Upper lobe of right lung (tissue), 1 donor: ENCODE measurements at regions not wholly inside any gene's neighbourhood (a gene's known extent, or its start where the extent isn't known, plus 50 kb on each side); places are given as distances from the start of the nearest gene placed in this dataset.
"Not testable (repeated sequence)": the region's sequence is repeated elsewhere in the genome, so short reads cannot be mapped to it uniquely, and the experiment has no call there.

Experiments
- ATAC-seq: fragments of 200-7000 bp; cut with Tn5 transposase; one replicate; pipeline ENCODE4 v1.9.1; 2020; ENCODE audit warnings: mild to moderate bottlenecking, moderate library complexity
- DNase-seq: peaks from one replicate; pipeline ENCODE4 v3.0.0-alpha.2; 2020
- H3K27ac ChIP-seq: fragments of 200-600 bp; one replicate; pipeline ENCODE4 v1.8.0; 2022
- H3K27me3 ChIP-seq: fragments of 200-600 bp; one replicate; pipeline ENCODE4 v1.8.0; 2022; ENCODE audit warnings: mild to moderate bottlenecking
- H3K36me3 ChIP-seq: fragments of 200-600 bp; one replicate; pipeline ENCODE4 v1.8.0; 2022
- H3K4me1 ChIP-seq: fragments of 200-600 bp; one replicate; pipeline ENCODE4 v1.8.0; 2022
- H3K4me3 ChIP-seq: fragments of 200-600 bp; one replicate; pipeline ENCODE4 v1.8.0; 2022; ENCODE audit warnings: mild to moderate bottlenecking
- H3K9me3 ChIP-seq: fragments of 200-600 bp; one replicate; pipeline ENCODE4 v1.8.0; 2022
- CTCF ChIP-seq: fragments of 200-600 bp; IDR thresholded peaks from one replicate; pipeline ENCODE4 v1.8.0; 2022; ENCODE audit warnings: antibody characterized with exemption
- intact Hi-C: fragments of 100-400 bp; cut with DNase I; formaldehyde crosslinking; loops from one replicate; pipeline ENCODE4 v1.11.0; 2022
- donor health status: DM: no; HTN: yes; CAD: no; lungs with severe emphysema.

GRCh38 chr7:110417611-110418010, 673.3 kb upstream of the LRRN3 start:
- H3K27me3 ChIP-seq = no peaks in the 10 kb centered on the region
- H3K4me3 ChIP-seq = no peak overlapping the region
- DNase-seq (no peak), ATAC-seq (no peak)
- H3K9me3 ChIP-seq = no peaks in the 10 kb centered on the region
- no peak overlapping the region for H3K27ac ChIP-seq
- no peaks in the 10 kb centered on the region for H3K36me3 ChIP-seq
- no peaks in the 10 kb centered on the region for H3K4me1 ChIP-seq
- intact Hi-C loops = no loop called here
- TF ChIP-seq CTCF = no peak

- intact Hi-C loops = no loop called here
- H3K27ac ChIP-seq = no peak overlapping the region
- H3K27me3 ChIP-seq = no peaks in the 10 kb centered on the region
- no peak for ATAC-seq
- H3K36me3 ChIP-seq = no peaks in the 10 kb centered on the region
- TF ChIP-seq CTCF = no peak
- H3K4me1 ChIP-seq = no peaks in the 10 kb centered on the region
- no peaks in the 10 kb centered on the region for H3K9me3 ChIP-seq
- DNase-seq = no peak
- no peak overlapping the region for H3K4me3 ChIP-seq
Observed at GRCh38 chr7:110418659-110419280, 672.2 kb upstream of the LRRN3 start.

- H3K36me3 ChIP-seq = no peaks in the 10 kb centered on the region
- H3K27me3 ChIP-seq = no peaks in the 10 kb centered on the region
- H3K4me1 ChIP-seq = no peaks in the 10 kb centered on the region
- no peak for TF ChIP-seq CTCF
- ATAC-seq (no peak), DNase-seq (no peak)
- H3K27ac ChIP-seq = no peak overlapping the region
- H3K4me3 ChIP-seq = no peak overlapping the region
- no peaks in the 10 kb centered on the region for H3K9me3 ChIP-seq
- intact Hi-C loops = no loop called here
Observed at GRCh38 chr7:110420788-110421187, 670.1 kb upstream of the LRRN3 start.

- Histone ChIP-seq H3K9me3 (no peaks in the 10 kb centered on the region), H3K27me3 (no peaks in the 10 kb centered on the region), H3K4me1 (no peaks in the 10 kb centered on the region), H3K36me3 (no peaks in the 10 kb centered on the region), H3K27ac (no peak overlapping the region), H3K4me3 (no peak overlapping the region)
- no peak for ATAC-seq
- no peak for TF ChIP-seq CTCF
- intact Hi-C loops = no loop called here
- no peak for DNase-seq
Observed at GRCh38 chr7:110421490-110422241, 669.3 kb upstream of the LRRN3 start.

GRCh38 chr7:110432061-110432553, 658.8 kb upstream of the LRRN3 start:
- Histone ChIP-seq H3K9me3 (no peaks in the 10 kb centered on the region), H3K27me3 (no peaks in the 10 kb centered on the region), H3K4me3 (no peak overlapping the region), H3K36me3 (no peaks in the 10 kb centered on the region), H3K4me1 (no peaks in the 10 kb centered on the region), H3K27ac (no peak overlapping the region)
- ATAC-seq (no peak), DNase-seq (no peak)
- TF ChIP-seq CTCF = no peak
- intact Hi-C loops = no loop called here

GRCh38 chr7:110438926-110439325, 652.0 kb upstream of the LRRN3 start:
- intact Hi-C loops, H3K4me1 ChIP-seq, H3K36me3 ChIP-seq, H3K4me3 ChIP-seq, H3K27me3 ChIP-seq, H3K27ac ChIP-seq, H3K9me3 ChIP-seq, ATAC-seq, DNase-seq: not testable (repeated sequence)
